ENCODE measurements at regions not wholly inside any gene's neighbourhood (a gene's known extent, or its start where the extent isn't known, plus 50 kb on each side); places are given as distances from the start of the nearest gene placed in this dataset.
"Not testable (repeated sequence)": the region's sequence is repeated elsewhere in the genome, so short reads cannot be mapped to it uniquely, and the experiment has no call there.

DNA sequence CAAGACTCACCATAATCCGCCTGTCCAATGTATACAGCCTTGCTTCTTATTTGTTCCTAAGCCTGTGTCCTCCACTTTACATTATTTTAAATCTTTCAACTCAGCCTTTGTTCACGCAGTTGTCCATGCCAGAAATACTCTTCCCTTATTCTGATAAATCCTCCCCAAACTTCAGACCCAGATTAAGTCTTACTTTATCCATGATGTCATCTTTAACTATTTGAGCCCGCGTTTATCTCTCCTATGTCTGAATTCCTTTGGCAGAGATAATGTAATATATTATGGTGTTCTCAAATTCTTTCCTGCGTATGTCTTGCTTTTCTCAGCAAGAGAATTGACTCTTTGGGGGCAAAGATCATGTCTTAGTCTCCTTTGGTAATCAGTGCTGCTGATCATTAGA, 129.6 kb downstream of the LUZP4 start:
- TF ChIP-seq TAF1 (IDR thresholded peaks at IDR 0.05; ENCODE audit: low read depth, low read length) (no peak), SPI1 (IDR thresholded peaks at IDR 0.05; ENCODE audit: low read depth, low read length) (no peak), POLR2A (IDR thresholded peaks at IDR 0.05; ENCODE audit: low read depth, low read length) (no peak), POLR2AphosphoS5 (IDR thresholded peaks at IDR 0.05; ENCODE audit: low read depth, low read length) (no peak), PAX5 (IDR thresholded peaks at IDR 0.05; ENCODE audit: insufficient read depth, low read length, severe bottlenecking) (no peak), POU2F2 (IDR thresholded peaks at IDR 0.05; ENCODE audit: low read depth, low read length) (no peak)
- no peak for FAIRE-seq
- DNase-seq (ENCODE audit: insufficient read length, low spot score) = no peak

DNA sequence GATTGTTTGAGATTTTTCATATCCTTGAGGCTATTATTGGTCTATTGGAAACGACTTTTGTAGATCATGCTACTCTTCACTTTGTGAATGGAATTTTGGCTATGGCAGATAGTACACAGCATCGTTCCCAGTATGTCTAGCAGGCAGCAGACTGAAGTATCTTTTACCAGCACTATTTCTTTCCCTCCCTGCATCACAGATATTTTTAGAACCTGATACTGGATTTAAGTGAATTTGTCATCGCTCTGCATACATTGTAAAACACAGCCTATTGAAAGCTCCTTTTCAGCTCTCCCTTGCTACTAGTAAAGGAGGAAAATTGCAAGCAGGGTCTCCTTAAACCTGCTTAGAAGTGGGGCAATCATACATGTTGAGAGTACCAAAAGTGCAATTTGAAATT, 133.6 kb downstream of the LUZP4 start:
- DNase-seq (ENCODE audit: insufficient read length, low spot score) = no peak
- TF ChIP-seq TAF1 (IDR thresholded peaks at IDR 0.05; ENCODE audit: low read depth, low read length) (no peak), POLR2AphosphoS5 (IDR thresholded peaks at IDR 0.05; ENCODE audit: low read depth, low read length) (no peak), SPI1 (IDR thresholded peaks at IDR 0.05; ENCODE audit: low read depth, low read length) (no peak), POLR2A (IDR thresholded peaks at IDR 0.05; ENCODE audit: low read depth, low read length) (no peak), PAX5 (IDR thresholded peaks at IDR 0.05; ENCODE audit: insufficient read depth, low read length, severe bottlenecking) (no peak), POU2F2 (IDR thresholded peaks at IDR 0.05; ENCODE audit: low read depth, low read length) (no peak)
- no peak for FAIRE-seq

DNA sequence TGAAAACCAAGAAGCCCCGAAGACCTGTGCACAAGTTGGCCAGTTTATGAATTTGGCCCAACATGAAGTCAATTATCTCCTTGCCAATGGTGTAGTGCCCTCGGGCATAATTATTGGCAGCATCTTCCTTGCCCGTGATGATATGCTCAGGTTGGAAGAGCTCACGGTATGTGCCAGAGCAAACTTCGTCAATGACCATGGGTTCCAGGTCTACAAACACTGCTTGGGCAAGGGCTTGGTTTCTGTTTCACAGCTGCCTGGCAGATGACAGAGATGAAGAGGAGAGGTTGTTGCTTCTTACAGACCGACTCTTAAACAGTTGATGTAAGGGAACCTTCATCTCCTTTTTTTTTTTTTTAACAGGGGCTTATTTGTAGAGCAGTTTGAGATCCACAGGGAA, 135.6 kb upstream of the PLS3 start:
- TF ChIP-seq PAX5 (IDR thresholded peaks at IDR 0.05; ENCODE audit: insufficient read depth, low read length, severe bottlenecking) = no peak
- no peak for TF ChIP-seq TAF1 (IDR thresholded peaks at IDR 0.05; ENCODE audit: low read depth, low read length)
- TF ChIP-seq SPI1 (IDR thresholded peaks at IDR 0.05; ENCODE audit: low read depth, low read length) = no peak
- no peak for TF ChIP-seq POLR2A (IDR thresholded peaks at IDR 0.05; ENCODE audit: low read depth, low read length)
- no peak for TF ChIP-seq POLR2AphosphoS5 (IDR thresholded peaks at IDR 0.05; ENCODE audit: low read depth, low read length)
- no peak for TF ChIP-seq POU2F2 (IDR thresholded peaks at IDR 0.05; ENCODE audit: low read depth, low read length)
- no peak for FAIRE-seq

DNA sequence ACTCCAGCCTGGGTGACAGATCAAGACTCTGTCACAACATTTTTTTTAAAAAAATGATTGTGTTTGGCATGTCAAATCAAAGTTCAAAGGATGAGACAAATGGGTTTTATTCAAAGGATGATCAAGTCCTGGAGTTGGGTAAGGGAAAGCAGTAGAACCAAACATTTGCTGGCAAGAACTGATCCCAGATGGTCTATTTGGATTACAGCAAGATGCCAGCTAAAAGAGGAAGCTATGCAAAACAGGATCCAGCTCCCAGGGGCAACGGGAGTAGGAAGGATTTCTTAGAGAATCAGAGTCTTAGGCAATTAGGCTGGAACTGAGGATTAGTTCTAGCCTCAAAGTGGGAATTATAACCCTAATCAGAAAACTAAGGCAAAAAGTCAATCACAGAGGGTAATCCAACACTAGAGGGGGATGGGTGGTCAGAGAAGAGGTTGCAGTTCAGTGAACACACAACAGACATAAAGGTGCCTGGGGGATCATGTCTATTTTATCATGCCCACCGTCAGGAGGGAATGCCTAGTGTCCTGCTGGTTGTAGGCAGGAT, 133.0 kb upstream of the PLS3 start:
- TF ChIP-seq PAX5 (IDR thresholded peaks at IDR 0.05; ENCODE audit: insufficient read depth, low read length, severe bottlenecking) = no peak
- no peak for TF ChIP-seq SPI1 (IDR thresholded peaks at IDR 0.05; ENCODE audit: low read depth, low read length)
- TF ChIP-seq POLR2AphosphoS5 (IDR thresholded peaks at IDR 0.05; ENCODE audit: low read depth, low read length) = no peak
- no peak for TF ChIP-seq TAF1 (IDR thresholded peaks at IDR 0.05; ENCODE audit: low read depth, low read length)
- no peak for TF ChIP-seq POLR2A (IDR thresholded peaks at IDR 0.05; ENCODE audit: low read depth, low read length)
- TF ChIP-seq POU2F2 (IDR thresholded peaks at IDR 0.05; ENCODE audit: low read depth, low read length) = no peak
- FAIRE-seq = no peak
- DNase-seq (ENCODE audit: insufficient read length, low spot score) = no peak

More for the DNA sequence above, 135.6 kb upstream of the PLS3 start:
- DNase-seq (ENCODE audit: insufficient read length, low spot score) = no peak

DNA sequence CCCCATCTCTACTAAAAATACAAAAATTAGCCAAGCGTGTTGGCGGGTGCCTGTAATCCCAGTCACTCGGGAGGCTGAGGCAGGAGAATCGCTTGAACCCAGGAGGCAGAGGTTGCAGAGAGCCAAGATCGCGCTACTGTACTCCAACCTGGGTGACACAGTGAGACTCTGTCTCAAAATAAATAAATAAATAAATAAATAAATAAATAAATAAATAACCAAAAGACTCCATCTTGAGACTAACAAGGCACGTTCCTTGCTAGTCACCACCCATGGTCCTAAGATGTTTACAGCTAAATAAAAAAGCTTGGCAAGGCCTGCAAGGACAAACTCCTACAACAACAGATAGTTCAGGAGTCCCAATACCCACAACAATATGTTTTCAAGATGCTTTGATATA, 126.1 kb upstream of the PLS3 start:
- FAIRE-seq; DNase-seq (ENCODE audit: insufficient read length, low spot score): not testable (repeated sequence)

DNA sequence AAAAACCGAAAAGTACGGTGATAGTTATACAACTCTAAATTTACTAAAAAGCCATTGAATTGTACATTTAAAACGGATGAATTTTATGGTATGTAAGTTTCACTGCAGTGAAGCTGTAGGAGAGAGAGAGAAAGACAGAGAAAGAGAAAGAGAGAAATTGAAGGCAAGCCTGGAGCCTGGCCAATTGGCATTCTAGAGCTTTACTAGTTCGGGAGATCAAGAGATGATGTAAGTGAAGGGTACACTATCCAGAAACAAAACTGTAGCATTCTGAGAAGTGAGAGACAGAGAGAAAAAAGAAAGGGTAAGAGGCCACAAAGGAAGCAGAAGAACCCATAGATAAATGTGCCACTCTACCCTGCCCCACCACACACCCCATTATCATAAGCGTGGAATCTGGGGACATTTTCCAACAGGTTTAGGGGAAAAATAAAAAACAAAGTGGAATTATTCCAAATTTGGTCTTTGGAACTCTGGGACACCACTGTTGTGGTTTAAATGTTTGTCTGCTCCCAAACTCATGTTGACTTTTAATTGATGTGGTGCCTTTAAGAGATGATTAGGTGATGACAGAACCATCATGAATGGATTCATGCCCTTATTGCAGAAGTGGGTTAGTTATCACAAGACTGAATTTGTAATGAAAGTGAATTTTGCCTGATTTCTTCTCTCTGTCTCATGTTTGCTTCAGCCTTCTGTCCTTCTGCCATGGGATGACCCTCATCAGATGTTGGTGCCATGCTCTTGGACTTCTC, 123.0 kb upstream of the PLS3 start:
- FAIRE-seq = no peak
- TF ChIP-seq POU2F2 (IDR thresholded peaks at IDR 0.05; ENCODE audit: low read depth, low read length) = no peak
- DNase-seq (ENCODE audit: insufficient read length, low spot score) = no peak

DNA sequence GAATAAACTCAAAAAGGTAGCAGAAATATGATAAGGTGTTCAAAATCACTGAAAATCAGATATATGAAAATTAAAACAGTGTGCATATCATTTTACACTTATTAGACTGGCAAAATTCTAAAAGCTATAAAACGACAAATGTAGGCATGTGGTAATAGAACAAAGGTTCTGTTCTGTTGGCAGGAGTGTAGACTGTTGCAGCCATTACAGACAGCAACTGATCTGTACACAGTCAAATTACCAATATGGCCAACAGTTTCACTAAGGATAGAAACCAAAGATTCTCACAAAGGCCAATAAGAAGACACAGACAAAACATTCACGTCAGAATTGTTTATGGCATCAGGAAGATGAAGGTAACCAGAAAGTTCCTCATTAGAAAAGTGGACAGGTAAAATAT, 112.8 kb upstream of the PLS3 start:
- TF ChIP-seq POLR2AphosphoS5 (IDR thresholded peaks at IDR 0.05; ENCODE audit: low read depth, low read length) (no peak), SPI1 (IDR thresholded peaks at IDR 0.05; ENCODE audit: low read depth, low read length) (no peak), PAX5 (IDR thresholded peaks at IDR 0.05; ENCODE audit: insufficient read depth, low read length, severe bottlenecking) (no peak), POU2F2 (IDR thresholded peaks at IDR 0.05; ENCODE audit: low read depth, low read length) (no peak), POLR2A (IDR thresholded peaks at IDR 0.05; ENCODE audit: low read depth, low read length) (no peak), TAF1 (IDR thresholded peaks at IDR 0.05; ENCODE audit: low read depth, low read length) (no peak)
- no peak for FAIRE-seq
- DNase-seq (ENCODE audit: insufficient read length, low spot score) = no peak

DNA sequence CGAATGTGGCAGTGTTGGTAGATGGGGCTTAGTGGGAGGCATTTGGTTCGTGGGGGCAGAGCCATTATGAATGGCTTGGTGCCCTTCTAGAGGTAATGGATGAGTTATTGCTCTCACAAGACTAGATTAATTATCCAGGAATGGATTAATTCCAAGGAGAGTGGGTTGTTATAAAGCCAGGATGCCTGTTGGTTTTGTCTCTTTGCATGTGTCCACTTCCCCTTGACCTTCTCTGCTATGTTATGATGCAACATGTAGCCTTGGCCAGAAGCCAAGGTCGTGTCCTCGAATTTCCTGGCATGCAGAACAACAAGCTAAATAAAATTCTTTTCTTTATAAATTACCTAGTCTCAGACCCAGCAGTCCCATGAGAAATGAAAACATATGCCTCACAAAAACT, 111.2 kb upstream of the PLS3 start:
- TF ChIP-seq POLR2AphosphoS5 (IDR thresholded peaks at IDR 0.05; ENCODE audit: low read depth, low read length) (no peak), POLR2A (IDR thresholded peaks at IDR 0.05; ENCODE audit: low read depth, low read length) (no peak), SPI1 (IDR thresholded peaks at IDR 0.05; ENCODE audit: low read depth, low read length) (no peak), PAX5 (IDR thresholded peaks at IDR 0.05; ENCODE audit: insufficient read depth, low read length, severe bottlenecking) (no peak), POU2F2 (IDR thresholded peaks at IDR 0.05; ENCODE audit: low read depth, low read length) (no peak), TAF1 (IDR thresholded peaks at IDR 0.05; ENCODE audit: low read depth, low read length) (no peak)
- DNase-seq (ENCODE audit: insufficient read length, low spot score) (no peak), FAIRE-seq (no peak)

DNA sequence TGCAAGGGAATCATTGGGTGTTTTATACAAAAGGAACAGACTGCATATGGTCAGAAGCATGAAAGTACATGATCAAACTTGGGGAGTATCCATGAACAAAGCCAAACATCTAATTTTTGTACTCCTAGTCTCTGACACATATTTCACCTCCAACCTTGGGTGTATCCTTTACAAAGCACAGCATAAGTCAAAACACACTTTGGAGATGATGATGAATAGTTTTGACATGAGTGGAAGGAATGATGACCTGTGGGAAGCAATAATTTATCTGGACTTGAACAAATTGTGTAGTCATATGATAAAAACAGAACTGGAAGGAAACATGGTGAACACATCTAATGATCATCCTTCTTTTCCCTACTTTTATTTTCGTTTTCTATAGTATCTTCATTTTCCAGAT, 108.7 kb upstream of the PLS3 start:
- TF ChIP-seq PAX5 (IDR thresholded peaks at IDR 0.05; ENCODE audit: insufficient read depth, low read length, severe bottlenecking) = no peak
- no peak for TF ChIP-seq TAF1 (IDR thresholded peaks at IDR 0.05; ENCODE audit: low read depth, low read length)
- TF ChIP-seq POU2F2 (IDR thresholded peaks at IDR 0.05; ENCODE audit: low read depth, low read length) = no peak
- TF ChIP-seq SPI1 (IDR thresholded peaks at IDR 0.05; ENCODE audit: low read depth, low read length) = no peak
- TF ChIP-seq POLR2AphosphoS5 (IDR thresholded peaks at IDR 0.05; ENCODE audit: low read depth, low read length) = no peak
- no peak for TF ChIP-seq POLR2A (IDR thresholded peaks at IDR 0.05; ENCODE audit: low read depth, low read length)
- FAIRE-seq (no peak), DNase-seq (ENCODE audit: insufficient read length, low spot score) (no peak)

Data from GM12891 (cell line).